HUDEP-2 (cell line): ENCODE measurements at regions not wholly inside any gene's neighbourhood (a gene's known extent, or its start where the extent isn't known, plus 50 kb on each side); places are given as distances from the start of the nearest gene placed in this dataset.

Experiments
- DNase-seq, 76 experiments: peaks; one replicate each; lab custom pipeline; 2025; ENCODE audit not compliant: unreplicated experiment in 76 of 76; lab: John Stamatoyannopoulos, UW

DNA sequence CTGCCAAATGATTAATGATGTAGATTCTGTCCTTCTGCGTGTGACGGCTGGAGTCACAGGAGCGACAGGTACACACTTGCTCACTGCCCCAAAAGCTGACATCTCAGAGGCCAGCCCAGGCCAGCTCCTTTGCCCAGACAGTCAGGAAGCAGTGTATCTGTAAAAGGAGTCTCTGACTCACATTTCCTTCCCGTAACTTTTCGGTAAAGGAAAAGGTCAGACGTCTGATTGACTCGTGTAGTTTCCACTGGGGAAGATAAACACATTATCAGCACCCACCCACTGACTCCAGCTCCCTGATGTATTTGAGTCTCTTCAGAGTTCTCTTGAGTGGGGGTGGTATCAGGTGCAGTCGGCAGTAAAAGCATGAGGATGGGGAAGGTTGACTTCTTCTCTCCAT is 64.4 kb upstream of the WWC1 start:
- no peak for DNase-seq

- DNase-seq, result no peak
These were observed 63.4 kb upstream of the WWC1 start for GRCh38 chr5:168227973-168228615.

DNA sequence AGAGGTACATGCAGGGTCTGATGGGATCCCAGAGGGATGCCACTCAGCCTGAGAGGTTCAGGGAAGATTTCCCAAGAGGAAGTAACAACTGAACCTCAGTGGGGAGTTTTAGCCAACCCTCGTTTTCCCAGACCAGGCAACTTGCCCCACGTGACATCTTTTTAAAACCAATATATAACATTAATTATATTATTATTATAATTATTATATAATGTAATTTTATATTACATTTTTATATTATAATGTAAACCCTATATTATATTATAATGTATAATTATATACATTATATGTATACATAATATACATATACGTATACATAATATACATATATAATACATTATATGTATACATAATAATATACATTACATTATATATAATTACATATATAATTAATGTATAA is 62.8 kb upstream of the WWC1 start:
- no peak for DNase-seq

GRCh38 chr5:168234133-168234532 is 57.3 kb upstream of the WWC1 start:
- DNase-seq, result no peak

- DNase-seq, result no peak
These were observed 53.0 kb upstream of the WWC1 start for GRCh38 chr5:168238463-168238862.

DNA sequence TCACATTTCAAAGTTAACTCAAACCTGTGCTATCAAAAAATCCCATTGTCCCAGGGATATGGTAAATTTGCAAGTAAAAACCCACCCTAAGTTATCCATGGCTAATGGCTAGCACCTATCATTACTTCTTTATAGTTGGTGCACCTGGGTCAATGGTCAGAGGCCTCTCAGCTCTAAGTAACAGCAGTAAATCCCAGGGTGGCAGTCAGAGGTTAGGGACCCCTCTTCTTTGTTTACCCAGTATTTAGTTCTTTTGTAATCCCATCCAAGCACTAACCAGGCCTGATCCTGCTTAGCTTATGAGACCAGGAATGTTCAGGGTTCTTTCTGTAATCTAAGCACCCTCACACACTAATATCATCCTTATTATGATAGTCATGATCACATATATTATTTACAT is 52.1 kb upstream of the WWC1 start:
- no peak for DNase-seq
